GM21381 (cell line): ENCODE measurements at regions not wholly inside any gene's neighbourhood (a gene's known extent, or its start where the extent isn't known, plus 50 kb on each side); places are given as distances from the start of the nearest gene placed in this dataset.

Experiments
- ATAC-seq: cut with Tn5 transposase; IDR thresholded peaks from one replicate; pipeline ENCODE4 v1.9.1; 2021; ENCODE audit warnings: mild to moderate bottlenecking, moderate library complexity; ENCODE audit not compliant: unreplicated experiment

DNA sequence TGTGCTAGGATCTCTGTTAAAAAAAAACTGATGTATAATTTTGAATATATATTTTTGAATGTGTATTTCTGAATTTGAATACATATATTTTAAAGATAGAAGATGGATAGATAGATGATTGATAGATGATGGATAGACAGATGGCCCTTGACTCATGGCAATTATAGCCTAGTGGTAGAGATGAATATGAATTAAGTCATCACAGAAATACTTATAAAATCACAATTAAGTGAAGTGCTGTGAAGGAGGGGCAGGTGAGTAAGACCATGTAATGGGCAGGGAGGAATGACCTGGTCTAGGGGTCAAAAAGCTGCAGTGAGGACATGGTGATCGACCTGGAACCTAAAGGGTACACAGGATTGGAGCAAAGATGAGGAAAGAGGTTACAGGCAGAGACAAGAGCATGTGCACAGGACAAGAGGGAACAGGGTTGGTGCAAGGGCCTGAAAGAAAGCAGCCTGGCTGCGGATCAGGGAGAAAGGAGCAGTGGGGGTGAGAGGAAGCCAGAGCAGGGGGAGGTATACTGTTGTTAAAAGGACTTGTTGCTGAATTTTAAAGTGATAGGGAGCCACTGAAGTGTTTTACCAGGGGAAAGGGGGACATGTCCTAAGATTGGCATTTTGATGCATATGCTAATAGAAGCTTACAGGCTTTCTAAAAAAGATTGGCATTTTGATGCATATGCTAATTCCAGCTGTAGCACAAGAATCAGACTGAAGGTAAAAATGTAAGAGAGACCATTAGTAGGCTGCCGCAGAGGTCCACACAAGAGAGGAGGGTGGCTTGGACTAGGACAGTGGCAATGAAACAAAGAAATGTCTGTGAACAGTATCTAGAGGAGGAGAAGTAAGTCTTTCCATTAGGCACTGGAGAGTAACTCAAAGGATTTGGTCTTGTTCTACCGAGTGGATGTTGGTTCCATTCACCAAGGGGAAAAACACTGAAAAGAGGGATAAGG is 527.8 kb downstream of the AGTPBP1 start:
- no peak for ATAC-seq

DNA sequence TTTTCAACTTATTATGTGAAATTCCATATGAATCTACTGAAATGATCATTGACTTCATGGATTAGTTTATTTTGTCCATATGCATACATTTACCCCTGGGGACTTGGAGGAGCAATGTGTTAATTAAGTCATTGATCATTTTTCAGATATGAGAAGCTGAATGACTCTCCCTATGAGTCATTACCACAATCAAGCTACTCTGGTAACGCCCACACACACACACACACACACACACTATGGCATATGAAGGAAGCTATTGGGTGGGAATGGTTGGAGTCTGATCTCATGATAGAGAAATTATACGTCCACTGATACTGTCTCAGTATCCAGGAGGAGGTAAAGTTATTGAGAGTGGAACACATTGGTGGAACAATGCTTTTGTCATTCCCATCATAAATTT is 528.9 kb downstream of the AGTPBP1 start:
- ATAC-seq = no peak

DNA sequence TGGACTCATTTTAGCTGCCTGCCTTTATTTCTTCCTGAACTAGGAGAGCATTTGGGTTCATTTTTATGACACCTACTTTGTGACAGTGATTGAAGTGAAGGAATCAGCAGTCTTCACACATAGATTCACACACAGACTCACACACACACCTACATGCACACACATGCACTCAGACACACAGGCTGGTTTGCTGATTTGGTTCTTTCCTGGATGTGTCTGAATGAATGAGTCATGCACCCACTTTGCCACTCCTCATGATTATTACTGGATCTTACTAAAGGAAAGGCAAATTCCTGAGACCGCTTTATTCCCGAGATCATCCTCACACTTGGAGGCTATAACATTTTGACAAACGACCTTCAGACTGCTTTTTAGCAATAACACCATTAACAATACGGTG is 529.5 kb downstream of the AGTPBP1 start:
- no peak for ATAC-seq

DNA sequence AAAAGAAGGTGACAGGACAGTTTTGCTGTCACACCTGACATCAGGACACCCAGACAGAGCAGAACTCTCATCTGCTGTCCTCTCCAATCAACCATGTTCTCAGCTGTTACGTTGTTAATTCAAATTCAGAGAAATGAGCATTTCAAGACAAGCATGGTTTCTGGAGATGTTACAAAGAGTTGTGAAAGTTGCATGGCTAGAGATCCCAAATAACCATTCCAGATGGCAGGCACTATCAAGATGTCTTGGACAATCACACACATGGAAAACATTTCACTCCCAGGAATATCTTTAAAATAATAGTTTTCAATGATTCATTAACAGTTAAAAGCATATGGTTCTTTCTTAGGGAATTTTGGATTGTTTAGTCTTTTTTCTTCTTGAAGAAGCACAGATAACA is 533.1 kb downstream of the AGTPBP1 start:
- no peak for ATAC-seq

DNA sequence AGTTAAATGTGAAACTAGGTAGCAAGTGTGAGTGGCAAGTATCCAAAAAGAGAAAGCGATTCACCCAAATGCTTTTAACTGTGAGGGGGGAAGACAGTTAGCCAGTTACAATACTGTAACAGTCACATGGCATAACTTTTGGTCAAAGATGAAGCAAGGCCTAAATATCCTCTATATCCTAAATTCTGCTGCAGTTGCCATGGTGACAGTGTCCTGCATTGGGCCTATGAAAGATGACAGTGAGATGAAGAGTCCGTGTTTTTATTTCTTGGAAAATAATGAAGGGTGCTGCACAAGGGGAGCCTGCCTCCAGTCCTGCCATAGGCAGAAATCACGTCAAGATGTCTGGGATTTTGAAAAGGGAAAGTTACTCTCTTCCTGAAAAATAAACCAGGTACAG is 534.6 kb downstream of the NTRK2 start:
- ATAC-seq = no peak

DNA sequence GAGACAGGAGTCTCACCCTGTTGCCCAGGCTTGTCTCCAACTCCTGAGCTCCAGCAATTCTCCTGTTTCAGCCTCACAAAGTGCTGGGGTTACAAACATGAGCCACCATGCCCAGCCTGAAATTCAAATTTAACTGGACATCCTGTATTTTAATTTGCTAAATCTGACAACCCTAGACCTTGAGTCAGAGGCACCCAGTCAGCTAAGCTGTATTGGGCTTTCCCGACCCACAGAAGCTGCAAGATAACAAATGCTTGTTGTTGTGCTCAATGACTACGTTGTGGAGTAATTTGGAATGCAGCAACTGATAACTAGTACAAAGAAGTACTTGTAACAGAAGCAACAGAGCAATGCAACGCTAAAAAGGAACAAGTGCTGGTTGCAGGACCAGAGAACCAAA is 533.1 kb downstream of the NTRK2 start:
- ATAC-seq = no peak

DNA sequence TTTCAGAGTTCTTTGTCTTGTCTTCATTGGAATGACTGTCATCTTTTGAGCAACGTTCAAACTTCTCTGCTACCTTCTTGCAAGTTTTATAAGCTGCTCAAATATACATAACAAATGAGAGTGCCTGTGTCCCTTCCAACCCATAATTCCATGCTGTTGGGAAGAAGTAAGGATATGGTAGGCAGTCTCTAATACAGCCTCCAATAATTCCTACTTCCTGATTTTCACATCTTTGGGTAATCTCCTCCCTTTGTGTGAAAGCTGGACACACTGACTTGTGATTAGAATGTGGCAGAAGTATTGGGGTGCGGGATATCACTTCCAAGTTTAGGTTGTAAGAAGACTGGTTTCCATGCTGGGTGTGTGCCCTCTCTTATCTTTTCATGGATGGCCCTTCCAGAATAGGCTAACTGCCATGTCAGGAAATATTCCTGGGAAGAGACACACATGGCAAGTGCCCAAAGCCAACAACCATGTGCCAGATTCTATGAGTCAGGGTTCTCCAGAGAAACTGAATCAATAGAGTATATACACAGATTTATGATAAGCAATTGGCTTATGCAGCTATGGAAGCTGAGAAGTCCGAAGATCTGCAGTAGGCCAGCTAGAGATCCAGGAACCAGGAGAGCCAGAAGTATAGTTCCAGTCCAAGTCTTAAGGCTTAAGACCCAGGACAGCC is 531.3 kb downstream of the NTRK2 start:
- ATAC-seq = no peak

DNA sequence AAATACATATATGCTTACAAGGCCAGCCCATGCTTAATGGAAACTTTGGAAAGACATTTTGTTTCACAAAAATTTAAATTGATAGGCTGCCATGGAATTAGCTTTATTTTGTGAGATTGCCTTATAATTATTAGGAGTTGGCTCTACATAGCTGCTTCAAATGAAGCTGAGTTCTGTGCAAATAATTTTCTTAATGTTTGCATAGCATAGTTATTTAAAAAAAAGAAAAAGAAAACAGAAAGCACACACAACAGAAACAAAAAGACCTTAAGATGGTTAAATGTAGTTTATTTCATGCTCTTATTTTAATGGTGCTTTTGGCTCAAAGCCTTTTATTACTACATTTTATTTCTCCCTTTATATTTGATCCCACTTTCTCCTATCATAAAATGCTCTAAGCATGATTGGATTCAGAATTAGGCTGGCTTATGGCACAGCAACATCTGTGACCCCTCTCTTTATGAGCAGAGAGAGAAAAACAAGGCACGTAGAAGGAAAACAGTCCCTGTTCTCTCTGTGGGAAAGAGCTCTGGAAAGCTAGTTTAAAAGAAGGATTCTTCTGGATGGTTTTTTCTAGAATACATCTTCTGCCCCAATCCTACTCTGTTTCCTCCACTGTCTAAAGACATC is 530.5 kb downstream of the NTRK2 start:
- no peak for ATAC-seq

DNA sequence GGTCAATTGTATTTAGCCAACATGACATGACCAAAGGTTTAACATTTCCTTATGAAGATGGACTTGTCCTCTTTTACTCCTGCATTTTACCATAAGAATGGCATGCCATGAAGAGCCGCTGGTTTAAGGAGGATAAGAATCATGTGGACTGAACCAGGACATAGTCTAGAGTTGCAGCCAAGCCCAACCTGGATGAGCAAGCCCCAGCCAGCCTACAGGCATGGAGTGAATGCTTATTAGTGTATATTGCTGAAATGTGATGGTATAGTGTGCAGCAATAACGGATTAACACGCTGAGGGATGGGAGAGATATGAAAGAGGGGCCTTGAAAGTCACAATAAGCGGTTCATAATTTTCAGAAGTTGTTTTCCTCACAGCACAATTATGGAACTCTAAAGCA is 523.2 kb downstream of the NTRK2 start:
- ATAC-seq = no peak

DNA sequence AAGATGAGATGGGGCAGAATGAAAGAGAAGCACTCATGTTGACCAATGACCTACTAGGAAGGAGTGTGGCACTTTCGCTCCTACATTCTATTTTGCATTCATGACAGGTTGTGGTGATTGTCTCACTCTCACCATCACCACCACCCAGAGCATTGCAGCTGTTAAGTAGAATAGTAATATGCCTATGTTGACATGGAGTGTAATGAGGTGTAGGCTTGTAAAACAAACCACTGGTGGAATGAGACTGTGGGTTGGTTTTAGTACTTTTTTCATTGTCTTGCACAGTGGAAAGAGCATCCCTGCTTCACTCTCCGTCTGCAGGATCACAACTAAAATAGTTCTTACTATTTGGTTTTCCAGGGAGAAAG is 516.7 kb downstream of the NTRK2 start:
- no peak for ATAC-seq

DNA sequence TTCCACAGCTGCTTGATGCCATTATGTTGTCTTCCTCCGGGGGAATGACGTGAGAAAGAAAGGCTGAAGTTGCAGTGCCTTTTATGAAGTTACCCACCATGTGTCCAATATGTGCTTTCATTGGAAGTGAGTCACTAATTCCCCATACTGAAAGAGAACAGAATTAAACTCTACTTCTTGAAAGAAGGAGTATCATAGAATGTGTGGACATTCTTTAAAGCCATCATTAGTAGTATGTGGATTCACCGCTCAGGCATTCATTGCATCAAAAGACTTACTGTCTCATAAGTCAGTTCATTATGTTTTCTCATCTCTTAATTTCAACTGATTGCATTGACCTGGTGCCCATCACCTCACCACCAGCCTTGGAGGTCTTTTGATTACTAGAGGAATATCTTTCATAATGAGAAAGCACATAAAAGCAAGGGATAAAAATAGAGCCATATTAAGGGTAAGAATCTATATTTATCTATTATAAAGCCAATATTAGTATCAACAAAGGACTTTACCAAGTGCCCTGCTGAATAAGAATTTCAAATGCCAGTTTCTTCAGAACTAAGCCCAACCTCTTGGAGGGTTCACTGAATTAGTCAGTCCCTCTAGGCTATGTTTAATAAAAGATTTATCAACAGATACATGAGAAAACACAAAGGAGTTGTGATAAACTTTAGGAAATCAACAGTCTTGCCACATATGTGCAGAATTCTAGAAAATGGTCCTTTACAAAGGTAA is 516.1 kb downstream of the NTRK2 start:
- no peak for ATAC-seq

DNA sequence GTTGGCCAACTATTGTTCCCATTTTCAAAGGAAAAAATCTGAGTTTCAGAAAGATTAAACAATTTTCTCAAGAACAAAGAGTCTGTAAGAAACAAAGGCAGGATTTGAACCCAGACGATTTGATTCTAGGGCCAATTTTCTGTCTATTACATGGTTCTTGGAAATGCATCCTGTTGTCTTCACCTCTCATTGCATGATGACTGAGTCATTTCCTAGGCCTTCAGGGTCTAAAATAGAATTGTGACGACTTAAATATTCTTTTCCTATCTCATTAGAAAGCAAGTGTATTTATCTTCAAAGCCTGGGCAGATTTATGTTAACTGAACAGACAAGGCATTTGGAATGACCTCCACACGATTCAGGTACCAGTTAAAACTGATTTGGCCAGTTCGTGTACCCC is 512.9 kb downstream of the NTRK2 start:
- ATAC-seq = no peak

DNA sequence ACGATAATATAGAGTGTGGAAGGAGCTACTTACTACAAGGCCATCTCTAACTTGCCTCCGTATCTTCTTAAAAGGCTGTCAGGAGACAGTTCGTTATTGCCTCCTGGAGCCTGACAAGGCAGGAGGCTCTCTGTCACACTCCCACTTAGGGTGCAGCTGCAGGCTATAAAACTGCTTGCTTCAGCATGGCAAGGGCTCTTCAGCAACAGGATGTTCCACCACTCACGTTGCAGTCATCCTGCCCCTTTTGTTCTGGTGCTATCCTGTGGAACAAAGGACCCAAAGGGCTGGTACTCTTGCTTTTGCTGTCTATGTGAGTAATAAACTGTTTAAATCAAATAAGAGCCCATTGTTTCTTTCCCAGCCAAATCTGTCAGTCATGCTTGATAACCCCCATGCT is 508.9 kb downstream of the NTRK2 start:
- ATAC-seq = no peak

DNA sequence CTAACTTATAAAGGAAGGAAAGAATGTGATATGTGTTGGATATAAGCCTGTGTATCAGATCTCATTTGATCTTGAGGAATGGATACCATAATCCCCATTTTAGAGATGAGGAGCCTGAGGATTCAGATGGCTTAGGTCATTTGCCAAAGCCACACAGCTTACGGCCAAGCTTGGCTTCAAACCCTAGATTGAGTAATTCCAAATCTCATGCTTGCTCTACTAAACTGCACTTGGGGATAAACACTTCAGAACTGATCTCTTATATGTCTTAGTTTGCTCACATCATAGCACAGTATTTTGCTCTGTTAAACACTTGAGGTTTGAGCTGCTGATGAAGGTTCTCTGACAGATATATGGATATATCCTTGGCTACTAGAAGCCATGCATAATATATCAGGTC is 504.4 kb downstream of the NTRK2 start:
- no peak for ATAC-seq

DNA sequence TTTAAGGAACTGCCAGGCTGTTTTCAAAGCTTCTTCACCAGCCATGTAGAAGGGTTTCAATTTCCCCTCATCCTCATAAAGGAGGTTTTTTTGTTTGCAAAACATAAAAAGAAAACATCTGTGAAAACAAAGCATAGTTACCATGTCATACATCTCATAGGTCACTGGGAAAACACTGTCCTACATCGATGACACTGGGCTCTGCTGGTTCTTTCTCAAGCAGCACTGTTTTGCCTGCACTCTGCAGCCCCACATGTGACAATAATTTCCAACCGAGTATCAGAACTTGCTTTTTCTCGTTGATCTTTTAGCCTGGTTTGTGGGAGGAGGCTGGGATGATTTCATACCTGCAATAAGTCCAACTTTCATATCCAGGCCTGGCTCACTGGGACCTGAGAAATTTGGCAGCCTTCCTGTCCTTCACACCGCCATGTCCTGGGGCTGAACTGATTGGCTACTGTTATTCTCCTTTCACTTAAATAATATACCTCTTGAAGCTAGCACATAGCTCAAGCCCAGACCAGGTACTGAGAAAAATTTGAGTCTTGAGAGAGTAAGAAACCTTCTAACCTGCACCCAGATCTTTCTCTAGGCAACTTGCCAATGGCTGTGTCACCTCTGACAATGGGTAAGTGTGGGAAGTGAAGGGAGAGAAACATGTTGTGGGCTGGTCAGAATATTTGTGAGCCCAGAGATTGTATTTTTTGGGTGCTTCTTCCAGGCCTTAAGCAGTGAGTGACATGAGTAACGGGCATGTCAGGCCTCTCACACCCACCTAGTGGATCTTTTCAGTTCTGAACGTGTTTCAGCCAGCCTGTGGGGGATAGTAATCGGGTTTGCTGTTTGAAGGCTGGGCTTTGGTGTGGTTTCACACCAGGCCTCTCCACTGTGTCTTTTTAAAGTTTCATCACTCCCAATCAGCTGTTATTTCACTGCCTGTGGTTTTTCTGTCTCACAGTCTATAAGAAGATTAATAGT is 502.8 kb downstream of the NTRK2 start:
- ATAC-seq = no peak

DNA sequence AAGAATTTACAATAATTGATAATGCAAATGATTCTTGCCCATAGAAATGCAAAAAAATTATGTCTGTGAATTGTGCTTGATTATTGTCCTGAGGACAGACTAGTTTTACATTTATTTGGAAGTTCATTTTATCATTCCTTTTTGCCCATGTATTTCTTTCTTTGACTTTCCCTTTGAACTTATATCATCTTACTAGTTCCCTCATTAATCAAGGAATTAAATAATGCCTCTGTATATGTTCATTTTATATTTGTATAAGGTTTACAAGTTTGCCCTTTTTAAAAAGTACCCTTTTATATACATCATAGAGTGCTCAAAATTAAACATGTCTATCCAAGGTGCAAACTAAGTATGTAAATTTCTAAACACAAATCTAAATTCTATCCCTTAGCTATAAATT is 501.6 kb downstream of the NTRK2 start:
- ATAC-seq = no peak

DNA sequence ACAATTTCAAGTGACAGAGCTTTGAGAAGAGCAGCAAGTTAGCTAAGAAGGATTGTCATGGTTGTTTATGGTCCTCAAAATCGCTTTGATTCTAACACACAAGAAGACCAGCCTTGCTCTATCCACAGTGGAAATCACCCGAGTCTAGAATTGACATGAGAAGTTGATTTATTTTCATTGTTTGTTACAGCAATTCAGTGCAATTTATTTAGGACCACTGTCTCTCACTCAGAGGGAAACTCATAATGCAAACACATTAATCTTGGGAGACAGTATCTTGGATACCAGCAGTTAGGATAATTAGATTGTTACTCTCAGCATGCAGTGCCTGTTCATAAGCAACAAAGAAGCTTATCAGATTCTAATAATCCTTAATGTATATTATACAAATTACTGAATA is 498.9 kb downstream of the NTRK2 start:
- no peak for ATAC-seq

DNA sequence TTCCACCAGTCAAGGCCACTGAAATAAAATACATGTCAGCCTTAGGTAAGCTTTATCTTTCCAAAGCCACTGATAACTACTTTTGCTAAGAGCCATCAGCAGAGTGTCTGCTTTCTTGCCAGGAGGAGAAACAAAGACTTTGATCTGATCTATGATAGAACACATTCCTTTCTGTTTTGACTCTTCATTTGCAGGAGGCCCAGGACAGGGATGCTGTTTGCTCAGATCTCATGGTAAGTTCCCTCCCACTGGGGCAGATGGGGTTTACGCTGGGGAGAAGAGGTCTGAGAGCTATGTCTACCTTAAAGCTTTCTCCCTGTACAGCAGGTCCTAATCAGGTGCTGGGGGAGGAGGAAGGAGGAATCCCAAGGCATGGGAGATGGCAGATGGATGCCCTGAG is 497.6 kb downstream of the NTRK2 start:
- ATAC-seq = no peak

DNA sequence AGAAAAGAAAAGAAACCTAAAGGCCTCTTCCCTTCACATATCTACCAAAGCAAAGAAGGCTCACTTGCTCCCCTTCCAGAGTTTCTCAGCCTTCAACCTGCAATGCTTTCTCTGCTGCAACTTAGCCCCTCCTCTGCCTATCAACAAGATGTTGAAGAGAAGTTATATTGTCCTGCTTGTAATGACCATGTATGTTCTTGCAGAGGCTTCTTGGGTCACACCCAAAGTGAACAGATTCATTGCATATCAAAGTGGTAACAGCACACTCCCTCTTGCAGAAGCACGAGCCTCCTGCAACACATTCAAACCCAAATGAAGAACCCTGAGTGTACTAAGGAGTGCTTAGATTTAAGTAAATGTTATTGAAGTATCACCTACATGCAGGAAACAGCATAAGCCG is 494.3 kb downstream of the NTRK2 start:
- no peak for ATAC-seq

DNA sequence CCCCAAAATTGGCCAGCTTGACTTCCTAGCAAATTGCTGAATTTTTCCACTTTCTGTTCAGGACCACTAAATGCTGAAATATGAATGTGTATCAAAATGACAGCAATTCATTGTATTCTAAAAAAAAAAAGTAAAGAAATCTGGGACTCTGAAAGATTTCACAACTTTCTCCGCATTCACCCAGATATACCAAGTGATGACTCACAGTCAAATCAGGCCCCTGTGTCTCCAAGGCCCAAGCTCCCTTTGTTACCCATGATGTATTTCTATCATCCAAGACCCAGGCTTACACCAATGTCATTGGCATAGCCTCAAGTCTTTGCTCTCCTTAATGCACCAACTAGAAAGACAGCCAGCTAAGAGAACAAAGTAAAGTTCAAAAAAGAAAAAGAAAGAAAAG is 493.9 kb downstream of the NTRK2 start:
- no peak for ATAC-seq
